ENCODE measurements at regions not wholly inside any gene's neighbourhood (a gene's known extent, or its start where the extent isn't known, plus 50 kb on each side); places are given as distances from the start of the nearest gene placed in this dataset.

DNA sequence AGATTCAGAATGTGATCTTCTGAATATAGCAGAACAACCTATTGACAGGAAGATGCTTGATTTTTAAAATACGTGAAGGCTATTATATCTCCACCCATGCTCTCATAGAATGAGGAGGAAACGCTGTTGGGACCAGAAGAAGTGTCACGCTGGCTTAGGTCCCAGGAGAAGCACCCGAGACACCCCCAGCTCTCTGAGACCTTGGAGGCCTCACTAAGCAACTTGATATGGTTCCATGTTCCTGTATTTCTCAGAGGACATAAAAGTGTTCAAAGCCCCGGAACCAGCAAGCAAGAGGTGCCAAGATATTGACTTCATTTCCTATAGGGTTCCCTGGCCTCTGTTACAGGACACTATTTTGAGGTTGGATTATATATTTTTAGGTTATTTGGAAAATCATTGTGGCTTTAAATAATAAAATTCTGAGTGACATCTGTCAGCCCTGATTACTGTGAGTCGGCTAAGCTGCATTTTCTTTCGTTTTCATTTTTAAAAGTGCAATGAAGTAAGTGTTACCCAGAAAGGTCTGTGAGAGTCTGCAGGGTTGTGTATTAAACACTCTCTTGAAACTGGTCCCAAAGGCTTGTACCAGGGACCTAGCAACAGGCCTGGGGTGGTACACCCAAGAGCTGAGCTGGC, 400.0 kb downstream of the SOX9 start:
- TF ChIP-seq, protein P1, sequence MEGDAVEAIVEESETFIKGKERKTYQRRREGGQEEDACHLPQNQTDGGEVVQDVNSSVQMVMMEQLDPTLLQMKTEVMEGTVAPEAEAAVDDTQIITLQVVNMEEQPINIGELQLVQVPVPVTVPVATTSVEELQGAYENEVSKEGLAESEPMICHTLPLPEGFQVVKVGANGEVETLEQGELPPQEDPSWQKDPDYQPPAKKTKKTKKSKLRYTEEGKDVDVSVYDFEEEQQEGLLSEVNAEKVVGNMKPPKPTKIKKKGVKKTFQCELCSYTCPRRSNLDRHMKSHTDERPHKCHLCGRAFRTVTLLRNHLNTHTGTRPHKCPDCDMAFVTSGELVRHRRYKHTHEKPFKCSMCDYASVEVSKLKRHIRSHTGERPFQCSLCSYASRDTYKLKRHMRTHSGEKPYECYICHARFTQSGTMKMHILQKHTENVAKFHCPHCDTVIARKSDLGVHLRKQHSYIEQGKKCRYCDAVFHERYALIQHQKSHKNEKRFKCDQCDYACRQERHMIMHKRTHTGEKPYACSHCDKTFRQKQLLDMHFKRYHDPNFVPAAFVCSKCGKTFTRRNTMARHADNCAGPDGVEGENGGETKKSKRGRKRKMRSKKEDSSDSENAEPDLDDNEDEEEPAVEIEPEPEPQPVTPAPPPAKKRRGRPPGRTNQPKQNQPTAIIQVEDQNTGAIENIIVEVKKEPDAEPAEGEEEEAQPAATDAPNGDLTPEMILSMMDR (IDR thresholded peaks at IDR 0.05), result no peak
- no peak for TF ChIP-seq POLR2A (IDR thresholded peaks at IDR 0.05)
